IMR-90 (cell line): ENCODE measurements at regions not wholly inside any gene's neighbourhood (a gene's known extent, or its start where the extent isn't known, plus 50 kb on each side); places are given as distances from the start of the nearest gene placed in this dataset.

Source experiments
- ATAC-seq: fragments of 200-7000 bp; cut with Tn5 transposase; 2 replicates; pipeline ENCODE4 v1.9.1; 2020; ENCODE audit warnings: low read depth, mild to moderate bottlenecking, moderate library complexity
- BruUV-seq: library from RNA; stranded (reverse); fragments of 400-500 nt; replicated peaks from 2 replicates; lab custom pipeline; 2021; lab: Mats Ljungman, UMichigan
- CTCF ChIA-PET: fragments of 300-600 bp; formaldehyde crosslinking; extraction: SDS; loops from one replicate; lab custom pipeline; 2021; ENCODE audit warnings: antibody characterized with exemption; lab: Yijun Ruan, JAX
- POLR2A ChIA-PET: fragments of 300-600 bp; sonication (Branson Sonifier 250); formaldehyde crosslinking; loops from one replicate; lab custom pipeline; 2022; ENCODE audit warnings: antibody characterized with exemption; ENCODE audit not compliant: unreplicated experiment; lab: Charles Lee
- DNase-seq: peaks from one replicate; pipeline ENCODE4 v3.0.0; 2013
- H2AFZ ChIP-seq: replicated peaks from 2 replicates; pipeline ENCODE3; 2013; ENCODE audit warnings: low read length, mild to moderate bottlenecking; ENCODE audit not compliant: poor library complexity
- H2AK5ac ChIP-seq: 2 replicates; pipeline ENCODE4 v1.6.1; 2013; ENCODE audit warnings: low read depth, low read length, inconsistent platforms
- H2AK9ac ChIP-seq: replicated peaks from 2 replicates; pipeline ENCODE3; 2013; ENCODE audit warnings: mild to moderate bottlenecking, low read depth, low read length, moderate library complexity; ENCODE audit not compliant: poor library complexity
- H2BK120ac ChIP-seq: 2 replicates; pipeline ENCODE4 v1.6.1; 2013; ENCODE audit warnings: low read depth, low read length, inconsistent platforms
- H2BK15ac ChIP-seq: 3 replicates; pipeline ENCODE4 v1.6.1; 2013; ENCODE audit warnings: low read depth, low read length, inconsistent platforms
- H2BK20ac ChIP-seq: 2 replicates; pipeline ENCODE4 v1.6.1; 2013; ENCODE audit warnings: low read depth, mild to moderate bottlenecking, inconsistent platforms, low read length, moderate library complexity
- H2BK5ac ChIP-seq: 2 replicates; pipeline ENCODE4 v1.6.1; 2013; ENCODE audit warnings: mild to moderate bottlenecking, low read depth, low read length, inconsistent platforms; ENCODE audit not compliant: poor library complexity, severe bottlenecking
- H3K14ac ChIP-seq: replicated peaks from 2 replicates; pipeline ENCODE4 v1.6.1; 2013; ENCODE audit warnings: low read depth, low read length, inconsistent platforms
- H3K18ac ChIP-seq: 2 replicates; pipeline ENCODE4 v1.6.1; 2013; ENCODE audit warnings: low read depth, low read length, control low read depth
- H3K23ac ChIP-seq: 2 replicates; pipeline ENCODE4 v1.6.1; 2013; ENCODE audit warnings: low read depth, low read length, inconsistent platforms
- H3K27ac ChIP-seq: 2 replicates; pipeline ENCODE4 v1.5.1; 2013; ENCODE audit warnings: mild to moderate bottlenecking, control low read depth, low read length; ENCODE audit not compliant: insufficient read depth
- H3K27me3 ChIP-seq: 2 replicates; pipeline ENCODE4 v1.6.1; 2013; ENCODE audit warnings: low read length; ENCODE audit not compliant: control insufficient read depth, insufficient read depth
- H3K36me3 ChIP-seq: 2 replicates; pipeline ENCODE4 v1.6.1; 2013; ENCODE audit warnings: low read length, mixed read lengths; ENCODE audit not compliant: control insufficient read depth, insufficient read depth
- H3K4ac ChIP-seq: 2 replicates; pipeline ENCODE4 v1.6.1; 2013; ENCODE audit warnings: low read depth, low read length, inconsistent platforms
- H3K4me1 ChIP-seq: 2 replicates; pipeline ENCODE4 v1.6.1; 2013; ENCODE audit warnings: low read length, mixed read lengths; ENCODE audit not compliant: control insufficient read depth, insufficient read depth
- H3K4me2 ChIP-seq: 2 replicates; pipeline ENCODE4 v1.6.1; 2013; ENCODE audit warnings: low read depth, mild to moderate bottlenecking, control low read depth, low read length, moderate library complexity
- H3K4me3 ChIP-seq: 2 replicates; pipeline ENCODE4 v1.5.1; 2013; ENCODE audit warnings: low read depth, mild to moderate bottlenecking, control low read depth, low read length, moderate library complexity; ENCODE audit not compliant: insufficient read depth
- H3K56ac ChIP-seq: 2 replicates; pipeline ENCODE4 v1.6.1; 2013; ENCODE audit warnings: low read length, inconsistent platforms; ENCODE audit not compliant: insufficient read depth; ENCODE audit errors: extremely low read depth
- H3K79me1 ChIP-seq, 2 experiments: 2 replicates each; pipeline ENCODE4 v1.6.1; 2013; ENCODE audit warnings: low read length in 2 of 2, inconsistent platforms in 1 of 2, low read depth in 1 of 2
- H3K9ac ChIP-seq: 2 replicates; pipeline ENCODE4 v1.6.1; 2013; ENCODE audit warnings: low read depth, low read length, control low read depth
- H3K9me1 ChIP-seq: 2 replicates; pipeline ENCODE4 v1.6.1; 2013; ENCODE audit warnings: low read length, inconsistent platforms; ENCODE audit not compliant: insufficient read depth
- H3K9me3 ChIP-seq: 2 replicates; pipeline ENCODE4 v1.6.1; 2013; ENCODE audit warnings: low read length; ENCODE audit not compliant: control insufficient read depth, insufficient read depth
- H4K20me1 ChIP-seq: 2 replicates; pipeline ENCODE4 v1.6.1; 2013; ENCODE audit warnings: low read length, inconsistent platforms; ENCODE audit not compliant: insufficient read depth
- H4K5ac ChIP-seq: 2 replicates; pipeline ENCODE4 v1.6.1; 2013; ENCODE audit warnings: mild to moderate bottlenecking, low read depth, low read length, control low read depth
- H4K8ac ChIP-seq, 2 experiments: 2 replicates each; pipeline ENCODE4 v1.6.1; 2013; ENCODE audit warnings: low read depth in 2 of 2, low read length in 2 of 2, control low read depth in 1 of 2, inconsistent platforms in 1 of 2
- H4K91ac ChIP-seq: 2 replicates; pipeline ENCODE4 v1.6.1; 2013; ENCODE audit warnings: low read depth, low read length, inconsistent platforms; ENCODE audit not compliant: insufficient read depth
- BHLHE40 ChIP-seq: fragments of 150-350 bp; IDR thresholded peaks from 2 replicates; pipeline ENCODE4 v1.6.1; 2016; ENCODE audit warnings: mild to moderate bottlenecking, low read depth, low read length
- CEBPB ChIP-seq: IDR thresholded peaks from 2 replicates; pipeline ENCODE4 v1.6.1; 2012; ENCODE audit warnings: low read depth, low read length, improper control_type of control experiment
- CHD1 ChIP-seq: IDR thresholded peaks from 2 replicates; pipeline ENCODE4 v1.6.1; 2012; ENCODE audit warnings: low read depth, low read length, improper control_type of control experiment
- CTCF ChIP-seq: conservative IDR thresholded peaks from 2 replicates; pipeline ENCODE4 v1.5.1; 2012; ENCODE audit warnings: mild to moderate bottlenecking, low read depth, low read length, improper control_type of control experiment
- ELK1 ChIP-seq: fragments of 150-350 bp; IDR thresholded peaks from 2 replicates; pipeline ENCODE4 v1.6.1; 2016; ENCODE audit warnings: low read depth, mild to moderate bottlenecking, low read length, moderate library complexity, borderline replicate concordance
- MAFK ChIP-seq: IDR thresholded peaks from 2 replicates; pipeline ENCODE4 v1.6.1; 2012; ENCODE audit warnings: low read depth, low read length, improper control_type of control experiment
- MXI1 ChIP-seq: IDR thresholded peaks from 2 replicates; pipeline ENCODE4 v1.6.1; 2012; ENCODE audit warnings: low read depth, mild to moderate bottlenecking, low read length, moderate library complexity, borderline replicate concordance
- NFE2L2 ChIP-seq: fragments of 150-350 bp; IDR thresholded peaks from 2 replicates; pipeline ENCODE4 v1.6.1; 2016; ENCODE audit warnings: low read depth, mild to moderate bottlenecking, low read length
- POLR2A ChIP-seq: IDR thresholded peaks from 2 replicates; pipeline ENCODE4 v1.6.1; 2012; ENCODE audit warnings: mild to moderate bottlenecking, low read depth, low read length
- RAD21 ChIP-seq: IDR thresholded peaks from 2 replicates; pipeline ENCODE4 v1.6.1; 2012; ENCODE audit warnings: low read length, improper control_type of control experiment
- RCOR1 ChIP-seq: IDR thresholded peaks from 2 replicates; pipeline ENCODE4 v1.6.1; 2012; ENCODE audit warnings: mild to moderate bottlenecking, low read length, improper control_type of control experiment; ENCODE audit not compliant: insufficient replicate concordance
- RFX5 ChIP-seq: IDR thresholded peaks from 2 replicates; pipeline ENCODE4 v1.8.0; 2012; ENCODE audit warnings: low read depth, mild to moderate bottlenecking, low read length, moderate library complexity
- WGBS, 2 experiments: methylation state at CpG; one replicate each; pipeline versions ENCODE4 v1.1.5 to v1.1.7; 2013; ENCODE audit warnings: missing lambda C conversion rate in 2 of 2; ENCODE audit not compliant: insufficient read length in 1 of 2; ENCODE audit errors: extremely low coverage in 2 of 2; 5-methylcytosine and 5-hydroxymethylcytosine counted together
- dilution Hi-C: fragments of 300-500 bp; cut with HindIII; formaldehyde crosslinking; loops from one replicate; pipeline ENCODE4 v1.14.3; 2018; ENCODE audit warnings: low sequenced_read_pairs; ENCODE audit not compliant: unreplicated experiment
- in situ Hi-C: fragments of 300-500 bp; cut with MboI; formaldehyde crosslinking; loops from 3 replicates; pipeline ENCODE4 v1.14.3; 2019; ENCODE audit warnings: low sequenced_read_pairs, inconsistent platforms, mixed read lengths
- intact Hi-C: fragments of 100-400 bp; cut with micrococcal nuclease; formaldehyde crosslinking; loops from 2 replicates; pipeline ENCODE4 v1.10.0; 2022

- Histone ChIP-seq H3K4me2 (no peak overlapping the region), H2AFZ (no peak overlapping the region), H2BK120ac (no peak overlapping the region), H3K9me3 (peaks cover 7% of the 10 kb centered on the region), H3K27me3 (peaks cover 3% of the 10 kb centered on the region), H4K5ac (no peak overlapping the region), H3K9me1 (no peaks in the 10 kb centered on the region), H3K4me1 (peaks cover 10% of the 10 kb centered on the region), H3K79me1 (no peaks in the 10 kb centered on the region), H4K20me1 (no peaks in the 10 kb centered on the region), H3K4ac (no peak overlapping the region), H2AK5ac (no peak overlapping the region; the same call in 1 of the 2 replicates), H3K27ac (no peak overlapping the region), H3K9ac (no peak overlapping the region), H3K56ac (no peak overlapping the region), H4K8ac (no peak overlapping the region), H3K14ac (no peak overlapping the region), H2BK5ac (no peak overlapping the region), H4K91ac (no peak overlapping the region; the same call in 1 of the 2 replicates), H2AK9ac (no peak overlapping the region), H3K4me3 (no peak overlapping the region), H2BK20ac (no peak overlapping the region), H3K23ac (no peak overlapping the region), H3K18ac (no peak overlapping the region), H3K36me3 (no peaks in the 10 kb centered on the region), H2BK15ac (no peak overlapping the region; the same call in 2 of the 3 replicates)
- 98% methylated on average over 7 of the region's 19 CpGs; no CpG with 5 or more reads in 1 of the 2 experiments for WGBS, 2 experiments
- BruUV-seq: no TSS peak
- ChIA-PET POLR2A (no interaction called here), CTCF (no interaction called here)
- DNase-seq: no peak
- ATAC-seq: no peak
- no peak for TF ChIP-seq ELK1
- TF ChIP-seq MAFK: no peak
- TF ChIP-seq RFX5: no peak
- no peak for TF ChIP-seq CEBPB
- TF ChIP-seq RCOR1: no peak
- no peak for TF ChIP-seq RAD21
- TF ChIP-seq MXI1: no peak
- no peak for TF ChIP-seq CTCF
- no peak for TF ChIP-seq POLR2A
- TF ChIP-seq NFE2L2: no peak
- TF ChIP-seq CHD1: no peak
- no peak for TF ChIP-seq BHLHE40
- dilution Hi-C loops (no loop called here), intact Hi-C loops (no loop called here), in situ Hi-C loops (no loop called here)
Observed at GRCh38 chr12:124231980-124232653, 62.8 kb upstream of the RFLNA start.
